Activated CD4-positive, alpha-beta T cell treated with anti-CD3 and anti-CD28 coated beads, Interleukin-2, amount 10 ng/mL, durations not matched to agents 24 days and 14 days (primary cell): ENCODE measurements at regions not wholly inside any gene's neighbourhood (a gene's known extent, or its start where the extent isn't known, plus 50 kb on each side); places are given as distances from the start of the nearest gene placed in this dataset.
A peak's percentile ranks its signal among the peaks of the same experiment; 100 is the strongest.
"Not testable (repeated sequence)": the region's sequence is repeated elsewhere in the genome, so short reads cannot be mapped to it uniquely, and the experiment has no call there.

Source experiments
- DNase-seq: peaks from one replicate; pipeline ENCODE4 v3.0.0; 2022
- H3K27ac Mint-ChIP-seq: one replicate; pipeline ENCODE4 v1.8.0; 2022; ENCODE audit warnings: mild to moderate bottlenecking, mixed read lengths
- H3K27me3 Mint-ChIP-seq: one replicate; pipeline ENCODE4 v1.8.0; 2022; ENCODE audit warnings: mixed read lengths
- H3K36me3 Mint-ChIP-seq: one replicate; pipeline ENCODE4 v1.8.0; 2022; ENCODE audit warnings: low read depth, mild to moderate bottlenecking, mixed read lengths
- H3K4me1 Mint-ChIP-seq: one replicate; pipeline ENCODE4 v1.8.0; 2021; ENCODE audit warnings: mixed read lengths
- H3K4me3 Mint-ChIP-seq: one replicate; pipeline ENCODE4 v1.8.0; 2022; ENCODE audit warnings: mild to moderate bottlenecking, moderate library complexity, mixed read lengths
- H3K9me3 Mint-ChIP-seq: one replicate; pipeline ENCODE4 v1.8.0; 2021; ENCODE audit warnings: mixed read lengths
- intact Hi-C: fragments of 100-400 bp; cut with micrococcal nuclease; formaldehyde crosslinking; loops from one replicate; pipeline ENCODE4 v1.15.1; 2023

DNA sequence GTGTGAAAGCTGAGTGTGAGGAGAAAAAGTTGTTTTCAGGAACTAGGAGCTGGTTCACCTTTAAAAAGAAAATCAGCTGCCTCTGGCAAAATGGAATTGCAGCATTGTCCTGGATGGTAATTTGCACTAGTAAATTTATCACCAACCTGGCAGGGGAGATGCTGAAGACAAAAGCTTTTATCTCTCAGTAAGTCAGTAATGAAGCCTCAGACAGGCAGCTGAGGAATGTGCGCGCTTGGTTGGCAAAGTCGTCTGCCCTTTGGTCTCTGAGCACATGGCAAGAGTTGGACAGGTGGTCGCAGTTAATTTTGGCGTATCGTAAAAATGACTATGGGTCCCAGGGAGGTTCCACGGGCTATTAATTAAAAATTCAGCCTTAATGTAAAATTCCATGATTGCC is 131.9 kb downstream of the BACH1 start:
- DNase-seq = no peak
- peaks cover 4% of the 10 kb centered on the region for H3K9me3 Mint-ChIP-seq
- H3K27me3 Mint-ChIP-seq = no peaks in the 10 kb centered on the region
- no peaks in the 10 kb centered on the region for H3K36me3 Mint-ChIP-seq
- intact Hi-C loops = no loop called here
- no peak overlapping the region for H3K27ac Mint-ChIP-seq
- peaks cover 9% of the 10 kb centered on the region for H3K4me1 Mint-ChIP-seq
- H3K4me3 Mint-ChIP-seq = no peak overlapping the region

DNA sequence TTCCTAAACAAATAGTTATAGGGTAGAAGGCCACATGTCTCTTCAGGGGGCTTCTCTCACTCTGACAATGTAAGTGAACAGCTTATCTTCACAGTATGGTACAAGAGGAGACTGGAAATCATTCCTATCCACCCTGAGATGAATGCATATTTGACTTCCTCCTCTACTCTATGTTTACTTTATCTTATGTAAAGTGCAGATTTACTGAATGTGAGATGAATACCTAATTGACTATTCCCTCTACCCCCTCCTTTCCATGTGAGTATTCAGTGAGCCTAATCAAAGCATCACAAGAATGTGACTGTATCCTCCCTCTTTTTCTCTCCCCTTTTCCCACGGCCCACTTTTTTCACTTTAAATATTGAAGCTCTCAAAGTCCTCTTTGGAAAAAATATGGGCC is 132.5 kb downstream of the BACH1 start:
- no peak for DNase-seq
- no peaks in the 10 kb centered on the region for H3K27me3 Mint-ChIP-seq
- peaks cover 14% of the 10 kb centered on the region for H3K4me1 Mint-ChIP-seq
- H3K4me3 Mint-ChIP-seq = no peak overlapping the region
- H3K27ac Mint-ChIP-seq = no peak overlapping the region
- peaks cover 2% of the 10 kb centered on the region for H3K36me3 Mint-ChIP-seq
- H3K9me3 Mint-ChIP-seq = peaks cover 4% of the 10 kb centered on the region
- intact Hi-C loops = no loop called here

DNA sequence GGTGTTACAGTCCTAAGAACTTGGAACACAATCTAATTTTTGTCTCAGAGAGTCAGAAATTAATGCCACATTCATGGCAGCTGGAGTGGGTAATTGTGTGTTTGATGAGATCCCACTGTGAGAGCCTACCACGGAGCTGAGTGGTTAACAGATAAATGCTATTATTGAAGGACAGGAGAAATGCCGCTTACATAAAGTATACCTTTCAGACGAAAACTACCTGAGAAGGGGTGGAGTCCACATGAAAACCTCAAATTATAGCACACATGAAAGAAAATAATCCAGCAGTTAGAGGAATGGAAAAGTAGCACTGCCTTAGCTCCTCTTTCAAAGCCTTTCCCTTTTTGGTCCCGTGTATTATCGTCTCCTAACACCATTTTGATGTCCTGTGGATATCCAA is 133.0 kb downstream of the BACH1 start:
- Mint-ChIP-seq H3K36me3 (peaks cover 2% of the 10 kb centered on the region), H3K9me3 (peaks cover 4% of the 10 kb centered on the region), H3K27me3 (no peaks in the 10 kb centered on the region), H3K4me1 (peaks cover 19% of the 10 kb centered on the region), H3K4me3 (no peak overlapping the region), H3K27ac (no peak overlapping the region)
- intact Hi-C loops = no loop called here
- DNase-seq = no peak

DNA sequence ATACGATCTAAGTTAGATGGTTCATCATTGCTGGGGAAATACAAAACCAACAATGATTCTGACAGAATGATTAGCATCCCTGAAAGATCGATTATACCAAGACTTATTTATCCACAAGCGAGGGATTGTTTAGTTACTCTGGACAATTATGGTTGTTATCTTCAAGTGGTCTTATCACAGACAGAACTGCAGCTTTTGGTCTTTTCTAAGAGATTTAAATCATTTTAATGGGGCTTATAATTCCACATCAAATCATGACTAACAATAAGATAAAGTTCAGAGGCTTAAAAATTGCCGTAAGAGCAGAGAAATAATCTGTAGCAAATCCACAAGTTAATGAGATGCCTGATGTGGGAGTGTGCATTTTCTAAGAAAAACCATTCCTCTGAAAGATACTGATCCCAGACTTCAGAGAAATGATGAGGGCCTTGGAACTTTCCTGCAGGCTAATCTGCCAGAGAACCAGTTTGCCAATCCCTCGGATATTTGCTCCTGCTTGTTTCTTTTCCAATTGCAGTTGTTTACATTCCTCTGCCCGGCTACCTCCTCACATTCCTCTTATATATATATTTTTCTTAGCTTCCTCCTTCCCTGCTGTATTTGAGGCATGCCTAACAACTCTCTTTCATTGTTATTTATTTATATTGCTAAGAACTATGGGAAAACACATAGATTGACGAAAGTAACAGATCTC is 134.8 kb downstream of the BACH1 start:
- Mint-ChIP-seq H3K9me3 (peaks cover 4% of the 10 kb centered on the region), H3K27me3 (no peaks in the 10 kb centered on the region), H3K4me1 (peaks cover 23% of the 10 kb centered on the region), H3K27ac (no peak overlapping the region), H3K36me3 (peaks cover 2% of the 10 kb centered on the region), H3K4me3 (no peak overlapping the region)
- DNase-seq = no peak
- intact Hi-C loops = no loop called here

DNA sequence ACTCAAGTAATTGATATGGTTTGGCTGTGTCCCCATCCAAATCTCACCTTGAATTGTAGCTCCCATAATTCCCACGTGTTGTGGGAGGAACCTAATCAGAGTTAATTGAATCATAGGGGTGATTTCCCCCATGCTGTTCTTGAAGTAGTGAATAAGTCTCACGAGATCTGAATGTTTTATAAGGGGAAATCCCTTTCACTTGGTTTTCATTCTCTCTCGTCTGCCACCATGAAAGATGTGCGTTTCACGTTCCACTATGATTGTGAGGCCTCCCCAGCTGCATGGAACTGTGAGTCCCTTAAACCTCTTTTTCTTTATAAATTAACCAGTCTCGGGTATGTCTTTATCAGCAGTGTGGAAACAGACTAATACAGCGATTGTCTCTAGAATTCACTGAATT is 135.4 kb downstream of the BACH1 start:
- Mint-ChIP-seq H3K36me3 (peaks cover 2% of the 10 kb centered on the region), H3K4me3 (no peak overlapping the region), H3K27me3 (no peaks in the 10 kb centered on the region), H3K9me3 (peaks cover 4% of the 10 kb centered on the region), H3K27ac (peak overlapping the region; percentile 27), H3K4me1 (peaks cover 23% of the 10 kb centered on the region)
- DNase-seq = no peak
- intact Hi-C loops = no loop called here

DNA sequence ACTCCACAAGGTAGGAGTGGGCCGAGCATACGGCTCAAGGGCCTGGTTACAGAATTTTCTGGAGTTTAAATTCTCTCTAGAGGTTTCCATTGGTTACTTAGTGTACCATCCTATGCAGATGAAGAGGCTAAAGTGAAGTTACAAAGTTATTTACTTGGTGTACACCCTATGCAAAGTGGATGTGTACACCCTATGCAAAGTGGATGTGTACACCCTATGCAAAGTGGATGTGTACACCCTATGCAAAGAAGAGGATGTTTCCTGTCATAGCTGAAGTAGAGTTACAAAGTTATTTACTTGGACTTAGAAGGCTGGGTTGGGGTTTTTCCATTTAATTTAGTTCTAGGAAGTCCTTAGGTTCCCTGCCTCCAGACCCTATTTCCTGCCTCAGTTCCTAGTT is 136.3 kb downstream of the BACH1 start:
- H3K4me3 Mint-ChIP-seq, H3K27ac Mint-ChIP-seq, intact Hi-C loops: not testable (repeated sequence)

DNA sequence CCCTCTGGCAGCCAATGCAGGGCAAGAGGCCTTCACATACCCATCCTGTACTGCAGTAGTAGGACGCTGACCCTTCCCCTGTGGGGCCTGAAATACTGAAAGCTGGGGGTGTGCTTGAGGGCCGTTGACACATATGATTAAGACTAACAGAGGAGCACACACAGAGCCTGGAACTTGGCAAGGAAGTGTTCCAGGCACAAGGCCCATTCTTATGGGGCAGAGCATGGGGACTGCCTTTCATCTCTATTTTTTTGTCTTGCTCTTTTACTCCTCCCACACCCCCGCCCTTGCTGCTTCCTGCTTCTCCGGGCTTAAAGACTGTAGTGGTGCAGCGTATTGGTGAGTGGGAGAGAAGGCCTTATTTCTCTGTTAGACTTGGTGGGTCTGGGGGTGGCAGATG is 137.4 kb downstream of the BACH1 start:
- intact Hi-C loops = loop anchor here (1.0 kb wide), 1 partner anchor 13 kb away; no protein-coding TSS in a partner anchor
- Mint-ChIP-seq H3K4me3 (peak overlapping the region; percentile 18), H3K36me3 (peaks cover 2% of the 10 kb centered on the region), H3K27ac (peak overlapping the region; percentile 74), H3K4me1 (peaks cover 23% of the 10 kb centered on the region), H3K9me3 (peaks cover 4% of the 10 kb centered on the region), H3K27me3 (no peaks in the 10 kb centered on the region)
- peak; percentile 80 for DNase-seq

More for the DNA sequence above, 136.3 kb downstream of the BACH1 start:
- H3K27me3 Mint-ChIP-seq, H3K36me3 Mint-ChIP-seq, DNase-seq, H3K9me3 Mint-ChIP-seq: not testable (repeated sequence)
- peaks cover 23% of the 10 kb centered on the region for H3K4me1 Mint-ChIP-seq

DNA sequence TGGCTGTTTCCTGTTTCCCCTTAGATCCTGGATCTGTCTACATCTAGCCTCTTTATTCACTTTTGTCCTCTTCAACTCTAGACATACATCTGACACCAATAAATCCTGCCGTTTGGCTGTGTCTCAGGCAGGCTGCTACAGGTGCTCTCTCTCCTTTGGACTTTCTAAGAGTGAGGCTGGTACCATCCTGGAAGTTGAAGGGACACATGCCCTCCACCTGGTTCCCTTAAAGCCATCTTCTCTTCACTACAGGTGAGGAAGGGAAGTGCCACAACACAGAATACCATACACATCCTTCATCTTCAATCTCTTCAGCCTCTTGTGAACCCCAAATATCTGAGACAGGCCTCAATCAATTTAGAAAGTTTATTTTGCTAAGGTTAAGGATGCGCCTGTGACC is 137.9 kb downstream of the BACH1 start:
- H3K27ac Mint-ChIP-seq = peak overlapping the region; percentile 74
- peak overlapping the region; percentile 18 for H3K4me3 Mint-ChIP-seq
- peaks cover 23% of the 10 kb centered on the region for H3K4me1 Mint-ChIP-seq
- H3K36me3 Mint-ChIP-seq = peaks cover 2% of the 10 kb centered on the region
- peaks cover 4% of the 10 kb centered on the region for H3K9me3 Mint-ChIP-seq
- intact Hi-C loops = loop anchor here (1.0 kb wide), 1 partner anchor 13 kb away; no protein-coding TSS in a partner anchor
- H3K27me3 Mint-ChIP-seq = no peaks in the 10 kb centered on the region
- no peak for DNase-seq

DNA sequence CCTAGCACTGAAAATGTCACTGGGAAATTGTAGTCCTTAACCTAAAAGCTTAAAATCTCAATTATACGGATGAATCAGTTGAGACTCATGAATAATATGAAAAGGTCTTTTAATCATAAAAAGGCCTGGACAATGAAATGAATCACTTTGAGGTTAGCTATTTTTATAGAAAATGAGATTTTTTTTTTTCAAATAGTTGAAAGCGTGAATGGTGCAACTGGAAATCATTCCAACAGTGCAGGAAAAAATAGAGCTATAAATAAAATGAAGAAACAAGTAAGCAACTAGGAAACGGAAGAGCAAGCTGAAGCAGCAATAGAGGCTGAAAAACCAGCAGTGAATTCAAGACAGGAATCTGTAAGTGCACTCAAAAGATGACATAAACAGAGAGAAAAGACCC is 142.9 kb downstream of the BACH1 start:
- Mint-ChIP-seq H3K27ac (no peak overlapping the region), H3K9me3 (peaks cover 3% of the 10 kb centered on the region)

DNA sequence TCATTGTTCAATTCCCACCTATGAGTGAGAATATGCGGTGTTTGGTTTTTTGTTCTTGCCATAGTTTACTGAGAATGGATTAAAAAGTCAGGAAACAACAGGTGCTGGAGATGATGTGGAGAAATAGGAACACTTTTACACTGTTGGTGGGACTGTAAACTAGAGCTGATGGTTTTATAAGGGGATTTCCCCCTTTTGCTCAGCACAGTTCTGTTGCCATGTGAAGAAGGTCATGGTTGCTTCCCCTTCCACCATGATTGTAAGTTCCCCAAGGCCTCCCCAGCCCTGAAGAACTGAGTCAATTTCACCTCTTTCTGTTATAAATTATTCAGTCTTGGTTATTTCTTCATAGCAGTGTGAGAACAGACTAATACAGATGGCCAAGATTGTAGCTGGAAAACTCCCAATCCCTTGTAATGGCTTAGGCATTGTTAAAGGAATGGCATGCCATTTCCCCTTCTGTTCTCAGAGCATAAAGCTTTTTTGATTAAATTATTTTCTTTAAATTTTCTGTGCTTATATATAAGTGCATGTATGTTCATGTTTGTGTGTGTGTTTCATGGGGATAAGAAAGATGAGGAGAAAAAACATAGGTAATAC is 144.8 kb downstream of the BACH1 start:
- no peaks in the 10 kb centered on the region for H3K4me1 Mint-ChIP-seq
- no peaks in the 10 kb centered on the region for H3K36me3 Mint-ChIP-seq
- peak; percentile 18 for DNase-seq
- no peak overlapping the region for H3K4me3 Mint-ChIP-seq
- H3K27ac Mint-ChIP-seq = no peak overlapping the region
- H3K9me3 Mint-ChIP-seq = peaks cover 6% of the 10 kb centered on the region
- no peaks in the 10 kb centered on the region for H3K27me3 Mint-ChIP-seq
- intact Hi-C loops = no loop called here

More for the DNA sequence above, 142.9 kb downstream of the BACH1 start:
- no peak overlapping the region for H3K4me3 Mint-ChIP-seq
- peaks cover 4% of the 10 kb centered on the region for H3K4me1 Mint-ChIP-seq
- no peak for DNase-seq
- intact Hi-C loops = no loop called here
- H3K36me3 Mint-ChIP-seq = no peaks in the 10 kb centered on the region
- H3K27me3 Mint-ChIP-seq = no peaks in the 10 kb centered on the region

DNA sequence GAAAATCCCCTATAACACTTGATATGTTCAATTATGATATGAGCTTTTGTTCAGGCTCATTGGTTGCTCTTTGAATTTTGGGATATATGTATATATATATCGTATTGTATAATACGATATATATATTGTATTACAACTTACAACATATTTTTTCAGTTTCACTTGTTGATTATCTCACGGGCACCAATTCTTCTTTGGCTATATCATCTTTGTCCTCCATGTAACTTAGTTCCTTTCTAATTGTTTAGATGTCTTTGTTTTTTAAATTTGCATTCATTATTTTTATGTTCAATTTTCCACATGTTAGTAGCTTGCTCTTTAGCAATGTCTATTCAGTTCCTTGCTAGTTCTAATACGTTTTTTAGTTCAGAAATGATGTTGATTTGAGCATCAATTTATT is 150.0 kb downstream of the BACH1 start:
- no peak overlapping the region for H3K4me3 Mint-ChIP-seq
- no peak for DNase-seq
- H3K36me3 Mint-ChIP-seq = peaks cover 10% of the 10 kb centered on the region
- peak overlapping the region; percentile 94 for H3K27ac Mint-ChIP-seq
- H3K4me1 Mint-ChIP-seq = peaks cover 14% of the 10 kb centered on the region
- no peaks in the 10 kb centered on the region for H3K27me3 Mint-ChIP-seq
- peaks cover 21% of the 10 kb centered on the region for H3K9me3 Mint-ChIP-seq
- intact Hi-C loops = loop anchor here (1.0 kb wide), 1 partner anchor 12 kb away; no protein-coding TSS in a partner anchor

DNA sequence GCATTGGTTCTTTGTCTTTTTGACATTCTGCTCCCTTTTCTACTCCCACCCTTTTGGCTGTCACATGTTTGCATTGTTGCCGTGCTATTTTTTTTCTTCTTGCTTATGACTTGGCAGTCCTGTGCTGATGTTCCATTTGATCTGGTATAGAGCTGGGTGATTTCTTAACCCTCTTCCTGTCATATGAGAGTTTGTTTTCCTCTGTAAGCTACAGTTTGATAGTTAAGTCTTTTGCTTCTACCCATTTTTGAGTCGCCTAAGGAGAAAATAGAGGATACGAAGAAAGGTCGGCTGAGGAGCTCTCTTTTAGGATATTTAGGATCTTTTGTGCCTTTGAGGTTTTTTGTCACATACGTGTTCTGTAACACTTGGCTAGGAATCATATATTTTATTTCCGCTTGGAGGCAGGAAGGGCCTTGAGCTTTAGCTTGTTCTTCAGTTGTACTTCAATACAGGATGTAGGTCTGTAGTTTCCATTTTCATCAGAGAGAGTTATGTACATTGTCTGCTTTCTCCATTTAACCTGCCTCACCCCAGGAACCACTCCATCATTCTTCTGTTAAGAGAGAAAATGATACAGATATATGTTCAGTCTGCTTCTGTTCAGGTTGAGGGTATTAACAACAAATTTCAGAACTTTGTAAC is 150.7 kb downstream of the BACH1 start:
- Mint-ChIP-seq H3K4me3 (peak overlapping the region; percentile 57), H3K9me3 (peaks cover 21% of the 10 kb centered on the region), H3K27me3 (no peaks in the 10 kb centered on the region), H3K4me1 (peaks cover 14% of the 10 kb centered on the region), H3K27ac (peak overlapping the region; percentile 94), H3K36me3 (peaks cover 10% of the 10 kb centered on the region)
- peak; percentile 73 for DNase-seq
- intact Hi-C loops = loop anchor here (1.0 kb wide), 1 partner anchor 13 kb away; no protein-coding TSS in a partner anchor

DNA sequence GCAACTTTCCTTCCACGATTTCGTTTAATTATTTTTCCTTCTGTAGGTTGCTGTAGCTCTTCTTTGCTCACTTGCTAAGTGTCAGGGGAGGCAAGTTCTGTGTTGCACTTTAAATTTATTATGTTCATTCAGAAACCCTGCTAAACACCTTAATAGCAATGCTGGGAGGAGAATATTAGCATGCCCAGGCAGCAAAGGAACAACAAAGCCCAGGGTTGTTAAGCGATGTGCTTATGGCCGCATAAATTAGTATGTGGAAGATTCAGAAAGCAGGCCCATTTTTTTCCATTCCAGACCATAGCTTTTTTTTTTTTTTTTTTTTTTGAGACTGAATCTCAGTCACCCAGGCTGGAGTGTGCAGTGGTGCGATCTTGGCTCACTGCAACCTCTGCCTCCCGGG is 151.3 kb downstream of the BACH1 start:
- peaks cover 21% of the 10 kb centered on the region for H3K9me3 Mint-ChIP-seq
- peaks cover 10% of the 10 kb centered on the region for H3K36me3 Mint-ChIP-seq
- H3K27ac Mint-ChIP-seq = peak overlapping the region; percentile 94
- H3K4me1 Mint-ChIP-seq = peaks cover 14% of the 10 kb centered on the region
- intact Hi-C loops = no loop called here
- H3K4me3 Mint-ChIP-seq = peak overlapping the region; percentile 57
- H3K27me3 Mint-ChIP-seq = no peaks in the 10 kb centered on the region
- no peak for DNase-seq

DNA sequence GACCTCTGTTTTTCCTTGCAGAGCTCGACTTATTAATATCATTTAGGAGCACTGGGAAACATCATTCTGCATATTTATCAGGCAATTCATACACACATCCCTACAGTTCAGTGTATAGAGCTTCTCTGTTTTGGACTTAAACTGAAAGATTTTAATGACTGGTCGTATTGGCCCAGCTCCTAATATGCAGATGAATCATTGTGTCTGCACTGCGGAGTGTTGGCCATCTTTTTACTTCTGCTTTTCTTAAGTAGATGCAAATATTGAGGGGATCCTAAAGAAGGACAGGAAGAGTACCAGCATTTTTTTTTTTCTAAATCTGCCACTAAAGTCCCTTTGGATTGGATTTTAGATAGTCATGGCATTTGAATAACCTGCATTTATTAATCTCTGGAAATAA is 154.8 kb downstream of the BACH1 start:
- Mint-ChIP-seq H3K4me3 (no peak overlapping the region), H3K27me3 (no peaks in the 10 kb centered on the region)
- intact Hi-C loops = no loop called here

More for the DNA sequence above, 154.8 kb downstream of the BACH1 start:
- no peak for DNase-seq
- no peak overlapping the region for H3K27ac Mint-ChIP-seq
- peaks cover 15% of the 10 kb centered on the region for H3K9me3 Mint-ChIP-seq
- peaks cover 14% of the 10 kb centered on the region for H3K4me1 Mint-ChIP-seq
- H3K36me3 Mint-ChIP-seq = peaks cover 10% of the 10 kb centered on the region
